GM19023 (cell line): ENCODE measurements at regions not wholly inside any gene's neighbourhood (a gene's known extent, or its start where the extent isn't known, plus 50 kb on each side); places are given as distances from the start of the nearest gene placed in this dataset.
"Not testable (repeated sequence)": the region's sequence is repeated elsewhere in the genome, so short reads cannot be mapped to it uniquely, and the experiment has no call there.

Experiments
- ATAC-seq: cut with Tn5 transposase; IDR thresholded peaks from one replicate; pipeline ENCODE4 v1.9.1; 2021; ENCODE audit warnings: mild to moderate bottlenecking, moderate library complexity; ENCODE audit not compliant: unreplicated experiment

DNA sequence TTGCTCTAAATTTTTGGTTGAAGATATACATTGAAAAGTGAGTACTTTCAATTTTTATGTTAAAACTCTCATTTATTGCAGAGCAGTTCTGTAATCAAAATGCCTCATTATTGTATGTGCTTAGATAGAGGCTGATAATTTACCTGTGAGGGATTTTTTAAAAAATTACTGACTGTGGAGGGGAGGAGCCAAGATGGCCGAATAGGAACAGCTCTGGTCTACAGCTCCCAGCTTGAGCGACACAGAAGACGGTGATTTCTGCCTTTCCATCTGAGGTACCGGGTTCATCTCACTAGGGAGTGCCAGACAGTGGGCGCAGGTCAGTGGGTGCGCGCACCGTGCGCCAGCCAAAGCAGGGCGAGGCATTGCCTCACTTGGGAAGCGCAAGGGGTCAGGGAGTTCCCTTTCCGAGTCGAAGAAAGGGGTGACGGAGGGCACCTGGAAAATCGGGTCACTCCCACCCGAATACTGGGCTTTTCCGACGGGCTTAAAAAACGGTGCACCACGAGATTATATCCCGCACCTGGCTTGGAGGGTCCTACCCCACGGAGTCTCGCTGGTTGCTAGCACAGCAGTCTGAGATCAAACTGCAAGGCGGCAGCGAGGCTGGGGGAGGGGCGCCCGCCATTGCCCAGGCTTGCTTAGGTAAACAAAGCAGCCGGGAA is 89.4 kb downstream of the DDX11 start:
- ATAC-seq = not testable (repeated sequence)

DNA sequence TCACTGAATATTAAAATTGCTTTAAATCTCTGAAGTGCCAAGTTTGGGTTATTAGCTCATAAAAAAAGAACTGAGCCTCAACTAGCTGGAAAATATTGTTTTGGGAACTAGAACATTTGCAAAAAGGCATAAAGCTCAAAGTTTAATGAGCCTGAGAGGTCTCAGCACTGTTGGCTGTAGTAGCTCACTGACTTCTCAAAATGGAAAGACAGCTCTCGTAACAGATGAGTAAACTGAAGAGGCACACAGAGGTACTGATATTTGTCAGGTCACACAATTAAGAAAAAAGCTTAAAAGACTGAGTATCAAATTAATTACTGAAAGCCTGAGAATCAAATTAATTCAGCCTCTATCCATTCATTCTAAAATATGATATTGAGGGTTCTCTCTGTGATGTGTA is 100.6 kb downstream of the DDX11 start:
- not testable (repeated sequence) for ATAC-seq

DNA sequence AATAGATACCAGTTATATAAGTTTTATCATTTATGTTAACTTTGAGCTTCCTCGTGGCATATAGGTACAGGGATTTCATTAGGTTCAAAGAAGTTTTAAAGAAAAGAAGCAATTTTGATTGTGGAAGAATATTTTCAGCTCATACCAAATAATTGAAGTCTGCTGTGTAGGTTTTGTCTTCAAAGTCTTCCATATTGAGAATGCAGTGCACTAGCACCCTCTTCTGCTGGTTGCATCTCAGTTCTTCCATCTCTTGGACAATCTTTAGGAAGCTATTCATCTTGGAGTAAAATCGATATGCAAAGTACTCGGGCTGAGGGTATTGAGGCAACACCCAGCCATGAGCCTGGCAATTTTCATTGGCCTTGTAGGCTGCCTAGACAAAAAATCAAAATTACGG is 103.9 kb downstream of the DDX11 start:
- ATAC-seq = not testable (repeated sequence)

DNA sequence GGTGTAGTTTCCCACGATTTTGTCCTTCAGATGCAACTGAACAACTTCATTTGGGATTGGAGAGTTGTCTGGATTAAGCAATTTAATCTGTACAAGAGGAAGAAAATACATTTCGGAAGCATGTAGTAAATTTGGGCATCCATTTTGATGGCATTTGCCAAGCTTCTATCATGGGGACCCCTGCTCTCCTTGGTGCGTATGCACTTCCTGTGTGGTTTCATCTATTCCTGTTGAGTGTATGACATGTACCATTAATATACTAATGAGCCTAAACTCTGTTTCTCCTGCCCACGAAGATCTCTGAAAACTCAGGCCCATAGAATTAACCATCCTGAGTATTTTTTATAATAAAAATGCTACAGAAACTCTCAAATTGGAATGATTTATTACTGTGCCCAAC is 105.2 kb downstream of the DDX11 start:
- ATAC-seq = not testable (repeated sequence)

DNA sequence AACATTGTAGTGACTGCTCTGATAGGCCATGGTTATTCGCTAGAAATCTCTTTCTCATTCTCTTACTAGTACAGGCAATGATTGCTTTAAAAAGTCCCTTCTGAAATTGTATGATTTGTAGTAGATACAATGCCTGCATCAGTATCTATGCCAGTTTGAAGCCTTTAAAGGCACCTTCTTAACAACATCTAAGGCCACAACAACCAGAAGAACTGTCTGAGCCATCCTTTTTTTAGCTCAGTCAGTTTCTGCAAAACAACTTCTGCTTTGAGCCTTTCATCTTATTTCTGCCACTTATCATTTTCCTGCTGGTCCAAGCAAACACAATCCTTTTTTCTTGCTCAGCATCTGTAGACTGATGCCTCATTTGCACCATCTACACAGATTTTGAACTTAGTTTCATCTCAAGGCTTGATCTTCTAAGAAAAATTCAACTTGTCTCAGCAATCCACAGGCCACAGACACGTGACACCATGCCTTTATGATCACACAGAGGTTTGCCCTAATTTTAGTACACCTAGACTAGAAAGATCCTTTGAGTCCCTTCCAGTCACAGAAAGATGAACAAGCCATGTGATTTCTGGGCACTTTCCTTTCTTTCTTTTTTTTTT is 106.1 kb downstream of the DDX11 start:
- ATAC-seq = not testable (repeated sequence)

DNA sequence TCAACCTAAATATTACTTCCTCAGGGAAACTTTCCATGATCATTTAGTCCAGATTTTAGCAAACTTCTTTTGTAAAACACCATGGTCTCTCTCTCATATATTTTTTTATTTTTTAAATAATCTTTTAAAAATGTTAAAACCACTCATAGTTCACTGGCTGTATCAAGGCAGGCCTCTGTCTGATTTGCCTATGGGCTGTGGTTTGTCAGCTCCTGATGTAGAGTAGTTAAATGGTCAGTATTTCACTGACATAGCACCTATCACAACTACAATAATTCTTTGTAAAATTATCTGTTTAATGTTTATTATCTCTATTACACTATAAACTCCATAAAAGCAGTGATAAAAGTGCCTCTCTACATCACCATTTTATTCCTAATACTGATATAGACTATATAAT is 108.9 kb downstream of the DDX11 start:
- not testable (repeated sequence) for ATAC-seq

DNA sequence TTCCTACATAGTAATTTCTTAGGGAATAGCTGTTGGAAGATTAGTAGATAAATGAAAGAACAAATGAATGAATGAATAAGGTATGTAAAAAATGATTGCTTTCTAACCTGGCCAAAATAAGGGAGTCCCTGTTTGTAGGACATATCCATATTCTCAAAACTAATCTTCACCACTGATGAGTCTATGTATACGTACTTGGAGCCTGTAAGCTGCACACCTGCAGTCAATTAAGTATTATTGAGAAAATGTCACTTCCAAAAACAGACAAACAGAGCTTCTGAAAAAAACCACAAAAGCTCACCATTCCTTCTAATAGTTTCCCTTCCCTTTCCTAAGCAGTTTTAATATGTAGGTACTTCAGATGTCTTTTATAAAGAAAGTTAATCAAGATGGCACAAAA is 109.4 kb downstream of the DDX11 start:
- ATAC-seq = not testable (repeated sequence)

DNA sequence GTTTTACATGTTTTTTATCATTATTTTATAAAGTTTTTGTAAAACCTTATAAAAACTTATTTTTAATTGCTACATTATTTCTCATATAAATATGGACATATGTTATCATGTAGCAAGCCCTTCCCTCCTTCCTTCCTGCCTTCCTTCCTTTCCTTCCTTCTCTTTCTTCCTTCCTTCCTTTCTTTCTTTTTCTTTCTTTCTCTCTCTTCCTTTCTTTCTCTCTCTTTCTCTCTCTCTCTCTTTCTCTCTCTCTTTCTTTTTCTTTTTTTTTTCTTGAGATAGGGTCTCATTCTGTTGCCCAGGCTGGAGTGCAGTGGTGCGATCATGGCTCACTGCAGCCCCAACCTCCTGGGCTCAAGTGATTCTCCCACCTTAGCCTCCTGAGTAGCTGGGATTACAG is 110.2 kb downstream of the DDX11 start:
- ATAC-seq = not testable (repeated sequence)

DNA sequence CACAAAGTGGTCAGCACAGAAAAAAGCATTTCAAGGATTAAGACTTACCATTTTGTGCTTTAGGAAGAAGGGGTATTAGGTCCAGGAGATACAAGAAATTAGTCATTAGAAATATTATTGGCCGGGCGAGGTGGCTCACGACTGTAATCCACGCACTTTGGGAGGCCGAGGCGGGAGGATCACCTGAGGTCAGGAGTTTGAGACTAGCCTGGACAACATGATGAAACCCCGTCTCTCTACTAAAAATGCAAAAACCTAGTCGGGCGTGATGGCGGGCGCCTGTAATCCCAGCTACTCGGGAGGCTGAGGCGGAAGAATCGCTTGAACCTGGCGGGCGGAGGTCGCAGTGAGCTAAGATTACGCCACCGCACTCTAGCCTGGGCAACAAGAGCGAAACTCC is 111.0 kb downstream of the DDX11 start:
- ATAC-seq = not testable (repeated sequence)

DNA sequence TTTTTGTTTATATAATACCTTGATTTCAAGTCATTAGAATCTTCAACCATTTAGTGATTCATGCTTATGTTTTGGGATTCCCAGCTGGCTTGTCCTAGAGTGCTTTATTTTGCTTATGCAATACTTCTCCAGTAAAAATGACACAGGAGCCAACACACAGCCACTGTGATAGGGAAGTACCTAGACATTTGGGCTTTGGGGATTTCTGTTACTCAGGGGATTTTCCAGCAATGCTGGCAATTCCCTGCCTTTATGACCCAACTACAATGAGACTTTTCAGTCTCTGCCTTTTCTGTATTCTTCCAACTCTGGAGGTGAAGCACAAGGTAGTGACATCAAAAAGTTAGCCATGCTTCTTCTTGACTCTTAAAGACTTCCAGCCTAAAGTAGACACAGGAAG is 119.0 kb downstream of the DDX11 start:
- ATAC-seq = peak; percentile 84

DNA sequence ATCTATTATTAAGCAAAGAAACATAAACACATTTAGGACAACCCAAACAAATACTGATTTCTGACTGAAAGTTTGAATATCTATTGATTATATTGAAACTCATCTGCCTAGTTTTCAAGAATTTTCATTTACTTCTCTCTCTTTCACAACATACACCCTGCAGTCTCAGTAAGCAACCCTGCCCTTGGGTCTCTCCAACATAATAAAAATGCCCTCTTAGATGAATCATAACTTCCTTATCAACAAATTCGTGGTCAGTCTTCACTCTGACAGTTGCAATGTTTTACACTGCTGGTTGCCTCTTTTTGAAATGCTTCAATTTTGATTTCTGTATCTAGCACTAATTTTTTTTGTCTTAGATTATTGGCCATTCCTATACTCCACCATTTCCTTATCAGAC is 122.0 kb downstream of the DDX11 start:
- ATAC-seq = not testable (repeated sequence)

DNA sequence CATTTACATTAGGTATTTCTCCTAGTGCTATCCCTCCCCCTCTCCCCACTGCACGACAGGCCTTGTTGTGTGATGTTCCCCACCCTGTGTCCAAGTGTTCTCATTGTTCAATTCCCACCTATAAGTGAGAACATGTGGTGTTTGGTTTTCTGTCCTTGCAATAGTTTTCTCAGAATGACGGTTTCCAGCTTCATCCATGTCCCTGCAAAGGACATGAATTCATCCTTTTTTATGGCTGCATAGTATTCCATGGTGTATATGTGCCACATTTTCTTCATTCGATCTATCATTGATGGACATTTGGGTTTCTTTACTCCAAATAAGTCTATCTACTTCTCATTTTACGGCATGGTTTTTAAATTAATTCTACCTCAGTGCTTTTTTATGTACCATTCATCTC is 125.8 kb downstream of the DDX11 start:
- ATAC-seq = not testable (repeated sequence)

DNA sequence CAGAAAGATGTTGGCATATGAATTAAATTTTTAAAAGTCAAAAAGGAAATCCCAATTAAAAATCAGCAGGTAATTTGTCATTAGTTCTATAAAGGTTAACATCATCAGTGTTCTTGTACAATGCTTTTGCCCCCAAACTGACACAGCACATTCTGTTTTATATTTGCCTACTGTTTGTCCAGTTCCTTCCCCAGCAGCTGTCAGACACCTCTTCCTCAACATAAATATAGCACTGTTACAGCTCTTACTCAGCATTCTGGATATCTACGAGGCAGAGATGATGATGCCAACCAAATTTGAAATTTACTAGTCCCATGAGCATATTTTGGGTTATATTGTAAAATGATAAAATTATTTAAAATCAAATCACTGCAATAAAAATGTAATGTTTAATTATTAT is 124.6 kb downstream of the SINHCAF start:
- no peak for ATAC-seq

DNA sequence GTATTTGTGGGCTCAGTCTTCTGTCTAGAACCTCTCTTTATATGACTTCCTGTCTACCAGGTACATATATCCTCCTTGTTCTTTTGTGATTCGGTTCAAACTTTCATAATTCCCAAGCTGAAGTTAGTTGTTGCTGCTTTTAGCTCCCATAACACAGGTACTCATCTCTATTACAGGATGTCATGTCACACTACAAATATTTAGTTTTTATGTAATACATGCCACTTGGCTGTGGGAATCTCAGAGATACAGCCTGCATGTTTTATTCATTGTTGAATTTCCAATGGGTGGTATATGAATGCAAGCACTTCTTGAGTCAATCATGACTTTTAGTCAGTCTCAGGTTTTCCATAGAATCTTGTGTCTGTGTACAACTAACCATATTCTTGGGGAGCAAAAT is 122.7 kb downstream of the SINHCAF start:
- no peak for ATAC-seq

DNA sequence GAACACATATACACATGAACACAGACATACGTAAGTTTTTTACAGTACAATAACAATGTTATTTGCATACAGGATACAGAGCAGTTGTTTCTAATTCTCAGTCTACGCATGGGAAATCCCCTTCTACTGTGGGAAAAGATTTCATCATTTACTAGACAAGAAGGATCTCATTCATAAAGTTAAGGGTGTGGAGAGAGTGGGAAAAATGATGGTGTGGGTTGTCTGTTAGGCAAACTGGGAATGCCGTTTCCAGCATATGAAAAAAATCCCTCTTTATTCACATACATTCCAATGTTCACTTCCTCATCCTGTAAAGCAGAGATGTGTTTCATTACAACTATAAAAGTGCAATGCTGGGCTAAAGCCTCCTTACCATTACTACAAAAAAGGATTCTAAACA is 120.9 kb downstream of the SINHCAF start:
- peak; percentile 89 for ATAC-seq

DNA sequence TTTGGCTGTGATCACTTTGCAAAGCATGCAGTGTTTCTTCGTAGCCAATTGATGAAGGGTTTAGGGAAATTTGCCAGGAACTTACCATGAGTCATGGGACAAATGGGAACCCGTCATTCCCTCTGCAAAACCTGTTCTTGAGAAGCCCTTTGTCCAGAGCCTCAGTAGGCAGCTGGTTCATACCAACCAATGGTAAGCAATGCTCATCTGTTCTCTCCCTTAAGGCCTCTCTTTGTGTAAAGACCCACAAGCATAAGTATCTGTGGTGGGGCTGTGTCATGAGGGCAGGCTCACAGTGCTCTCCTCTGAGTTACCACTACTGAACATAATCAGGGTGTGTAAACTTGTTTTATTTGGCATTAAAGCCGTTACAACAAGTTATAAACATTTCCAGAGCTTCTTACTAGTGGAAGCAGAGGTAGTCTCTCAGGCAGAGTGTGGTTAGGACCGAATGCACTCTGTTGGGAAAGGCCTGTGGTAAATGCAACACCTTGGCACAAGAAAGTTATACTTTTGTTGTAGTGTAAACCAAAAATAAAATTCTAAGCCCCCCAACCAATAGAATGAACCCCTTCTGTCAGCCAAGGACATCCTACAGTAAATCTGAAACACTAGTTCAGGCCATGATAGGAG is 119.8 kb downstream of the SINHCAF start:
- no peak for ATAC-seq

DNA sequence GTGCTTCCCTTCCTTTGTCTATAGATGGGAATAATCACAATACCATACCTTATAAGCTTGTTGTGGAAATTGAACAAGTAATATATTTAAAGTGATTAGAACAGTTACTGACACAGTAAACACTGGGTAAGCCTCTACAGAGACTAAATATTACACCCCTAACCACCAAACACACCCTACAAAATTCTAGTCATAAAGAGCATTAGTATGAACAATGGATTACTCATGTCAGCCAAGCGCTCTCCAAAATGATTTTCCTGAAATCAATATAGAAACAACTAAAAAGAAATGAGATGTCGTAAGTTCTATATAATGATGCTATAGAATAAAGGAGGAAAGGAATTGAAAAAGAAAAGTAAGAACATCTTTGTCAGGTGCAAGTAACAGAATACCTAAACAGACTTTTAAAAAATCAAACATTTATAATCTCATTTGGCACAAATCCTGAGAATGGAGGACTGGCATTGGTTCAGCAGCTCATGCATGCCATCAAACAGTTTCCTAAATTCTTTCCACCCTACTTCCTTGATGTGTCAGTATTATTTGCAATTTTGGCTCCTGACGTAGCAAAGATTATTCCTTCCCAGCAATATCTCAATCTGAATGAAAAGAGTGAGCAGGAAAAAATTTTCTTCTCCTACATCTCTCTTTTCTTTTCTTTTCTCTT is 118.0 kb downstream of the SINHCAF start:
- ATAC-seq = no peak

DNA sequence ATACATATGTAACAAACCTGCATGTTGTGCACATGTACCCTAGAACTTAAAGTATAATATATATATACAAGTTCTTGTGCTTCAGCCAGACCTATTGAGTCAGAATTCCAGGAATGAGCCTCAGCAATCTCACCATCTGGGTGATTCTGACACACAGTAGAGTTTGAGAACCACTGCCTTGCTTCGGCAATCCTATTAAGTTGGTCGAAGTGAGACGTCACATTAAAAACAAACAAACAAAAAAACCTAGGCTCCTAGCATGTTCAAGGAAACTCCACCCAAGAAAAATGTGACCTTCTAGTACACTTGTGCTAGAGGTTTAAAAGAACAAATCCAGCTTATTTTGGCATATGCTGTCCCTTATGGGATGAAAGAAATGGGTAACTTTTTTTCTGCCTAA is 115.8 kb downstream of the SINHCAF start:
- ATAC-seq = no peak

DNA sequence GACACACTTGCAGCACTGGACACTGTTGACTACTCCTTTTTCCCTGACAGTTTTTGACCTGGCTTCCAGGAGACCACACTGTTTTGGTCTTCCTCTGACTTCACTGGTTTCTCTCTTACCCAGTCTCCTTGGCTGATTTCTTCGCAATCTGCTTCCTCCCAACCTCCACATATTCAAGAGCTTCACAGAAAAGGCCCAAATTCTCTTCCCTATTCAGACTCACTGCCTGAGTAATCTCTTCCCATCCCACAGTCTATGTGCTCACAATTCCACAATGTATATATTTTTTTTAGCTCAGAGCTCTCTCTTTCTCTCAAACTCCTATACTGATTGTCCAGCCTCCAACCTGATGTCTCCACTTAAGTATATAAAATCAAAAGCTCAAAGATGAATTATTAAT is 115.4 kb downstream of the SINHCAF start:
- no peak for ATAC-seq

DNA sequence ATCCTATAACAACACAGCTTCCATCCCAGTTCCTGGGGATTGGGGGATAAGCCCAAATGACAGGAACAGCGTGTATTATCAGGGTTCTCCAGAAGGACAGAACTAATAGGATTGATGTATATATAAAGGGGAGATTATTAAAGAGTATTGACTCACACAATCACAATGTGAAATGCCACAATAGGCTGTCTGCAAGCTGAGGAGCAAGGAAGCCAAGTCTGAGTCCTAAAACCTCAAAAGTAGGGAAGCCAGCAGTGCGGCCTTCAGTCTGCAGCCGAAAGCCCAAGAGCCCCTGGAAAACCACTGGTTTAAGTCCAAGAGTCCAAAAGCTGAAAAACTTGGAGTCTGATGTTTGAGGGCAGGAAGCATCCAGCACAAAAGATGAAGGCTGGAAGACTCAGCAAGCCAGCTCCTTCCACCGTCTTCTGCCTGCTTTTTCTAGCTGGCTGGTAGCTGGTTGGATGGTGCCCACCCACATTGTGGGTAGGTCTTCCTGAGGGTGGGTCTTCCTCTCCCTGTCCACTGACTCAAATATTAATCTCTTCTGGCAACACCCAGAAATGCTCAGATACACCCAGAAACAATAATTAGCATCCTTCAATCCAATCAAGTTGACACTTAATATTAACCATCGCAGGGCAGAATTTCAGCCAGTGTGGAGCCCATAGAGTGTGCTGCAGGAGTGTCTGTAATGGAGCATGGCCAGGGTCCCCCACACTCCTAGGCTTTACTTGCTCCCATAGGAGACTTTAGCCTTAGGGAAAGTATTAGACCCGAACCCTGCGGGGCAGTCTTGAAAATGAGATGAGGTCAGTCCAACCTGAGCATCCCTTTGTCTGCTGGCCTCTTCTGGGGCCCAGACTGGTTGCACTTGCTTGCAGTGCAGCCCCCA is 111.1 kb downstream of the SINHCAF start:
- no peak for ATAC-seq
